DOHH2 (cell line): ENCODE measurements at regions not wholly inside any gene's neighbourhood (a gene's known extent, or its start where the extent isn't known, plus 50 kb on each side); places are given as distances from the start of the nearest gene placed in this dataset.

ENCODE experiments used
- CTCF ChIP-seq: fragments of 200-600 bp; sonication (generic); IDR thresholded peaks from one replicate; pipeline ENCODE4 v1.5.1; 2014; ENCODE audit warnings: antibody characterized with exemption, mild to moderate bottlenecking, low read depth, low read length; ENCODE audit not compliant: poor library complexity, severe bottlenecking
- EZH2phosphoT487 ChIP-seq: fragments of 200-600 bp; sonication (generic); IDR thresholded peaks from 2 replicates; pipeline ENCODE4 v1.6.1; 2017; ENCODE audit warnings: borderline replicate concordance, mild to moderate bottlenecking, antibody characterized with exemption, low read length, moderate library complexity, mixed read lengths

DNA sequence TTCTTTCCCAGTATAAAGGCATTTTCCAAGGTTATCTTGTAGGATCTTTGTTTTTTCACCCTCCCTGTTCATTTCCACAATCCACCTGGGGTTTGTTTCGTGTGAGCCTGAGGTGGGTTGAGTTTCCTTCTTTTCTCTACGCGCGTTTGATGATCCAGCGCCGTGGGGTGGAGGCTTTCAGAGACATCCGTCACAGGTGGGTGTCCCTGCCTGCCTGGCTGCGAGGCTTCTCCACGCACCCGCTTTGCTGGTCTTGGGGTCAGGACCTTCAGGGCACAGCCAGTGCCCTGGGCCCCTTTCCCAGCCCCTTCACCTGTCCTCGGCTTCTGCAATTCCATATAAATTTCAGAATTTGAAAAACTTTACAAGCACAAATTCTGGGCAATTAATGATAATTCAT is 109.0 kb upstream of the ALKAL2 start:
- TF ChIP-seq CTCF: no peak
- TF ChIP-seq EZH2phosphoT487: no peak
